ENCODE measurements at regions not wholly inside any gene's neighbourhood (a gene's known extent, or its start where the extent isn't known, plus 50 kb on each side); places are given as distances from the start of the nearest gene placed in this dataset.
"Not testable (repeated sequence)": the region's sequence is repeated elsewhere in the genome, so short reads cannot be mapped to it uniquely, and the experiment has no call there.

- Mint-ChIP-seq H3K4me1 (peaks cover 14% of the 10 kb centered on the region), H3K4me3 (no peak overlapping the region), H3K27ac (no peak overlapping the region), H3K9me3 (no peaks in the 10 kb centered on the region), H3K27me3 (no peaks in the 10 kb centered on the region), H3K36me3 (ENCODE audit: low read depth) (no peaks in the 10 kb centered on the region)
- ATAC-seq (peak; percentile 81), DNase-seq (peak; percentile 38)
Observed at GRCh38 chr3:29153811-29154210, 127.1 kb upstream of the RBMS3 start.

GRCh38 chr3:29156086-29156715 lies 124.7 kb upstream of the RBMS3 start:
- peaks cover 14% of the 10 kb centered on the region for H3K4me1 Mint-ChIP-seq
- H3K4me3 Mint-ChIP-seq = no peak overlapping the region

DNA sequence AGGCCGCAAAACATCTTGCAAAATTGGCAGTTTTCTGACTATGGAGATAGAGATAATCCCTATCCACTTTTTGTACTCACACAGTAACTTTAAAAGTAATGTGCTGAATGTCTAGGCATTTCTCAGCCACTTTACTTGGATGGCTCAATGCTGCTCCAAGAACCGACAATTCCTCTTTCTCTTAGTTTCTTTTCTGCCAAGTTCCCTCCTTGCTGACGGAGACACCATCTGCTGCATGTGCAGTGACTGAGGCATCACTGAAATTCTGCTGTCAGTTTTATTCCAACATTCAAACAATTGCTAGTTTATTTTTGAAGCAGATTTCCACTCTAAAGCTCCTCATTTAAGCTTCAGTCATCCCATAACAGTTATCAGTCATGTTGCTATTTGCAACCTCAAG lies 116.0 kb upstream of the RBMS3 start:
- peaks cover 9% of the 10 kb centered on the region for H3K9me3 Mint-ChIP-seq
- H3K4me3 Mint-ChIP-seq = no peak overlapping the region
- no peaks in the 10 kb centered on the region for H3K4me1 Mint-ChIP-seq
- DNase-seq = no peak
- peaks cover 2% of the 10 kb centered on the region for H3K27me3 Mint-ChIP-seq
- no peak overlapping the region for H3K27ac Mint-ChIP-seq
- H3K36me3 Mint-ChIP-seq (ENCODE audit: low read depth) = no peaks in the 10 kb centered on the region
- ATAC-seq = no peak

More at GRCh38 chr3:29156086-29156715, 124.7 kb upstream of the RBMS3 start:
- no peak for DNase-seq
- H3K36me3 Mint-ChIP-seq (ENCODE audit: low read depth) = no peaks in the 10 kb centered on the region
- H3K9me3 Mint-ChIP-seq = peaks cover 2% of the 10 kb centered on the region
- no peak overlapping the region for H3K27ac Mint-ChIP-seq
- no peak for ATAC-seq
- H3K27me3 Mint-ChIP-seq = no peaks in the 10 kb centered on the region

GRCh38 chr3:29167180-29167579 lies 113.7 kb upstream of the RBMS3 start:
- Mint-ChIP-seq H3K4me3 (no peak overlapping the region), H3K9me3 (peaks cover 7% of the 10 kb centered on the region), H3K4me1 (peaks cover 16% of the 10 kb centered on the region), H3K27ac (no peak overlapping the region), H3K27me3 (peaks cover 2% of the 10 kb centered on the region), H3K36me3 (ENCODE audit: low read depth) (no peaks in the 10 kb centered on the region)
- DNase-seq (no peak), ATAC-seq (no peak)

DNA sequence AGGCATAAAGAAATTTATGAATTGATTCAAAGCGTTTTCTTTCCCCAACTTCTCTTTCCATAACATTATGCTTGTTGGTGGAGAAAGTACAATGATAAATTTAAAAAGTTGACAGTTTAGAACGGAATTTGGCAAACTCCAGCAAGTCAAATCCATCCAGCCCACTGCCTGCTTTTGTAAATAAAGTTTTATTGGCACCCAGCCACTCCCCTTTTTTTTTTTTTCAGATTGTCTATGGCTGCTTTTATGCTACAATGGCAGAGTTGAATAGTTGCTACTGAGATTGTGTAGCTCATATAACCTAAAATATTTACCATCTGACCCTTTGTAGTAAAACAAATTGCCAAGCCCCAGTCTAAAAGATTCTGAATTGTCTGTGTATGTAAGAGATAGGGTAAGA lies 112.8 kb upstream of the RBMS3 start:
- peaks cover 20% of the 10 kb centered on the region for H3K4me1 Mint-ChIP-seq
- H3K27ac Mint-ChIP-seq = no peak overlapping the region

GRCh38 chr3:29168696-29169095 lies 112.2 kb upstream of the RBMS3 start:
- Mint-ChIP-seq H3K4me1 (peaks cover 21% of the 10 kb centered on the region), H3K4me3 (no peak overlapping the region), H3K27ac (no peak overlapping the region), H3K27me3 (no peaks in the 10 kb centered on the region), H3K36me3 (ENCODE audit: low read depth) (no peaks in the 10 kb centered on the region), H3K9me3 (peaks cover 9% of the 10 kb centered on the region)
- DNase-seq (no peak), ATAC-seq (no peak)

More for the DNA sequence above, 112.8 kb upstream of the RBMS3 start:
- Mint-ChIP-seq H3K27me3 (peaks cover under 1% of the 10 kb centered on the region), H3K36me3 (ENCODE audit: low read depth) (no peaks in the 10 kb centered on the region), H3K4me3 (no peak overlapping the region), H3K9me3 (peaks cover 6% of the 10 kb centered on the region)
- DNase-seq (no peak), ATAC-seq (no peak)

GRCh38 chr3:29169451-29169850 lies 111.4 kb upstream of the RBMS3 start:
- Mint-ChIP-seq H3K36me3 (ENCODE audit: low read depth) (no peaks in the 10 kb centered on the region), H3K4me1 (peaks cover 21% of the 10 kb centered on the region), H3K4me3 (no peak overlapping the region), H3K27me3 (no peaks in the 10 kb centered on the region), H3K9me3 (peaks cover 11% of the 10 kb centered on the region), H3K27ac (no peak overlapping the region)
- no peak for ATAC-seq
- DNase-seq = no peak

- DNase-seq (no peak), ATAC-seq (no peak)
- Mint-ChIP-seq H3K4me3 (no peak overlapping the region), H3K9me3 (peaks cover 17% of the 10 kb centered on the region), H3K27ac (peak overlapping the region; percentile 36), H3K36me3 (ENCODE audit: low read depth) (no peaks in the 10 kb centered on the region), H3K4me1 (peaks cover 21% of the 10 kb centered on the region), H3K27me3 (no peaks in the 10 kb centered on the region)
Observed at GRCh38 chr3:29171043-29171990, 109.6 kb upstream of the RBMS3 start.

GRCh38 chr3:29176501-29176900 lies 104.4 kb upstream of the RBMS3 start:
- H3K4me1 Mint-ChIP-seq = peaks cover 12% of the 10 kb centered on the region
- H3K27ac Mint-ChIP-seq = no peak overlapping the region
- no peak overlapping the region for H3K4me3 Mint-ChIP-seq
- ATAC-seq (no peak), DNase-seq (no peak)
- H3K27me3 Mint-ChIP-seq = no peaks in the 10 kb centered on the region
- H3K36me3 Mint-ChIP-seq (ENCODE audit: low read depth) = no peaks in the 10 kb centered on the region
- peaks cover 17% of the 10 kb centered on the region for H3K9me3 Mint-ChIP-seq

DNA sequence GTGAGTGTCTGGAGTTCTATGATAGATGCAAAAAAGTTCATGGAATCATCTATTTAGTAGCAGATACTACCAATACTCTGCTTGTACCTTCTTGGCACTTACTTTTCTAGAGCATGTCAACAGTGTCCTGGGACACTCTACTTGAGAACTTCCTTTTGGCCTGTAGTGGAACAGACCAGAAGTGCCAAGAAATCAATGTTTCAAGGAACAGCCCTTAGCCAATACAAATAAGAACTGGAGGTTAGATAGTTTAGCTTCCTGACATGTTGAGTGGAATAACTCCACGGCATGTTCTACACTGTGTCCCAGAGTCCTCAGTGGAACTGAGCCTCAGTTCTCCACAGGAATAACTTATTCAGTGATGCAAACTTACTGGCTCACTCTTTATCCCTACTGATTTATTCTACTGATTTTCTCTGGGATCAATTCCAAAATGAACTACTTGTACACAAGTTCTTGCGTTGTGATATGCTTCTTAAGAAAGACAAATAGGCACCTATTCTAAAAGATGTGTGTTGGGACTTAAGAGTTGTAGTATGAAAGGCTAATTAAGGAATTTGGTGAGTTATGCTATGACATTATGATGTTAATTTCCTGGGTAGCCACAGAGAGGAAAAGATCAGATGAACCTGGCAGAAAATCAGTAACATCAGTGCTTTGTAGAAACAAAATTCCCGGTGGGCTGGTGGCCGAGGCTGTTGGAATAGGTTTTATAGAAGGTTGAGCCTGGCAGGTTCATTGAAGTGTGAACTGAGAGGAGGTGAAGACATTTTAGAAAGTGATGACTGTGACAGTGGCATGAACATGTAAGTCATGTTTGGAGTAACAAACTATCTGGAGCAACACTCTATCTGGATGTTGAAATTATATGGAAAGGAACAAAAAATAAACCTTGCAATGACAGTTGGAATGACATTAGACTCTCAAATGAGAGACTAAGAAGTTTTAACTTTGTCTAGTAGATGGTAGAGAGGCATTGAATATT lies 101.8 kb upstream of the RBMS3 start:
- Mint-ChIP-seq H3K4me1 (peaks cover 14% of the 10 kb centered on the region), H3K4me3 (no peak overlapping the region), H3K36me3 (ENCODE audit: low read depth) (no peaks in the 10 kb centered on the region), H3K9me3 (peaks cover 9% of the 10 kb centered on the region), H3K27ac (no peak overlapping the region), H3K27me3 (no peaks in the 10 kb centered on the region)
- ATAC-seq (no peak), DNase-seq (no peak)

DNA sequence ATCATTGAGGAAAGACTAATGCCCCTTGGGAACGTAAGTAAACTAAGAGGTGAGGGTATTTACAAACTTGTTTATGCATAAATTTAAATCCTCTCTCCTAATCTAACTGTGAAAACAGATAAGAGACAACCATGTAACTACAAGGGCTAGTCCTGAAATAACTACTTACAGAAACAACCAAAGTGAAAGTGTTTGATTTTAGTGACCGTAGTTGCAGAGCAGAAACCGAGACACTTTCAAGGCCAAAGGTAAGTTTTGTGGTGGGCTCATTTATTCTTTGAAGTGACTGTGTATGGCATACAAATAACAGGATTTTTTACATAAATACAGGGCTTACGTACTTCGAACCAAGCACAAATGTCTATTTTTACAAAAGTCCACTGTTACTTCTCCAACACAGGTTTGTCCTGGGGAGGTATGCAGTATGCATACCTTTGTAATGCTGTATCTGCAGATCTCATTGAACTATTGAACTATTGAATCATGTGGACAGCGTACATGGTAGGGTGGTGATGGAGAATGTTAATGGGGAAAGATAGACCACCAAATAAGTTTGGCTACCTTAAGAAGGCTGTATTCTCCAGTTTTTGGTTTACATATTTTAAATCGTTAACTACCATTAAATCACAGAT lies 99.6 kb upstream of the RBMS3 start:
- no peaks in the 10 kb centered on the region for H3K9me3 Mint-ChIP-seq
- ATAC-seq = no peak
- no peaks in the 10 kb centered on the region for H3K36me3 Mint-ChIP-seq (ENCODE audit: low read depth)
- H3K27ac Mint-ChIP-seq = no peak overlapping the region
- no peak for DNase-seq
- H3K27me3 Mint-ChIP-seq = no peaks in the 10 kb centered on the region
- H3K4me1 Mint-ChIP-seq = peaks cover 28% of the 10 kb centered on the region
- H3K4me3 Mint-ChIP-seq = no peak overlapping the region

DNA sequence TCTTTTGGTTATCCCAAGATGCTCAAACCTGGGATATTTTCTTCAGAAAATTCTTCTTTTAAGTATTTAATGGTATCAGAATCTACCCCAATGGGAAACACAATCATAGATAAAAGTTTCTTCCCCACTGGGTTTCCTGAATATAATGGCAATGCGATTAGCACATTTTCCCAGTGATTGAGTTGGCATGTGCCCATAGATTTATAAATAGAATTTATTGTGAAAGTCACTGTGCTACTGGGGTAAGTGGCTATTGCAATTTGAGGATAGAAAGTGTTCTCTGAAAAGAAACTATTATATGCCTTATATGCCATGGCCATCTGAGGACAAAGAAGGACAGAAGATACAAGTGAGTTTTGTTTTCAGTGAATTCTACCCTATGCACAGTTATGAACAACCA lies 99.0 kb upstream of the RBMS3 start:
- H3K4me3 Mint-ChIP-seq = no peak overlapping the region
- H3K9me3 Mint-ChIP-seq = no peaks in the 10 kb centered on the region
- peaks cover under 1% of the 10 kb centered on the region for H3K36me3 Mint-ChIP-seq (ENCODE audit: low read depth)
- ATAC-seq (no peak), DNase-seq (no peak)
- H3K27ac Mint-ChIP-seq = no peak overlapping the region
- no peaks in the 10 kb centered on the region for H3K27me3 Mint-ChIP-seq
- peaks cover 34% of the 10 kb centered on the region for H3K4me1 Mint-ChIP-seq

GRCh38 chr3:29182828-29183227 lies 98.0 kb upstream of the RBMS3 start:
- Mint-ChIP-seq H3K27ac (peak overlapping the region; percentile 79), H3K4me1 (peaks cover 39% of the 10 kb centered on the region)
- not testable (repeated sequence) for DNase-seq; H3K27me3 Mint-ChIP-seq; H3K9me3 Mint-ChIP-seq; H3K36me3 Mint-ChIP-seq (ENCODE audit: low read depth); H3K4me3 Mint-ChIP-seq; ATAC-seq
